Small intestine (tissue), 7 donors: ENCODE measurements at regions not wholly inside any gene's neighbourhood (a gene's known extent, or its start where the extent isn't known, plus 50 kb on each side); places are given as distances from the start of the nearest gene placed in this dataset.

ENCODE experiments used
- DNase-seq, 2 donors: peaks; one replicate each; pipeline versions ENCODE4 v3.0.0 to v3.0.0-alpha.2; 2013
- FAIRE-seq: peaks from 2 replicates; lab custom pipeline; 2012; peaks lifted over from hg19 to GRCh38; lab: Jason Lieb, UNC
- H3K27ac ChIP-seq, 3 donors: one replicate each; pipeline ENCODE4 v1.5.1; 2013; ENCODE audit warnings: low read length in 2 of 3, mild to moderate bottlenecking in 2 of 3, control low read depth in 1 of 3, inconsistent platforms in 1 of 3, low read depth in 1 of 3, moderate library complexity in 1 of 3
- H3K27me3 ChIP-seq, 3 donors: one replicate each; pipeline ENCODE4 v1.6.1; 2013; ENCODE audit warnings: low read length in 3 of 3, inconsistent platforms in 1 of 3; ENCODE audit not compliant: control insufficient read depth in 3 of 3, insufficient read depth in 3 of 3
- H3K36me3 ChIP-seq, 3 donors: one replicate each; pipeline ENCODE4 v1.6.1; 2013; ENCODE audit warnings: low read length in 3 of 3, inconsistent platforms in 1 of 3, low read depth in 1 of 3, mild to moderate bottlenecking in 1 of 3, moderate library complexity in 1 of 3; ENCODE audit not compliant: control insufficient read depth in 3 of 3, insufficient read depth in 2 of 3
- H3K4me1 ChIP-seq, 3 donors: one replicate each; pipeline ENCODE4 v1.6.1; 2013; ENCODE audit warnings: low read length in 2 of 3, inconsistent platforms in 1 of 3, low read depth in 1 of 3, mild to moderate bottlenecking in 1 of 3, moderate library complexity in 1 of 3; ENCODE audit not compliant: control insufficient read depth in 3 of 3, insufficient read depth in 2 of 3
- H3K4me3 ChIP-seq, 3 donors: one replicate each; pipeline ENCODE4 v1.5.1; 2013; ENCODE audit warnings: low read length in 3 of 3, control low read depth in 1 of 3, inconsistent platforms in 1 of 3, low read depth in 1 of 3, mild to moderate bottlenecking in 1 of 3, moderate library complexity in 1 of 3
- H3K9me3 ChIP-seq, 2 donors: one replicate each; pipeline ENCODE4 v1.6.1; 2013; ENCODE audit warnings: low read depth in 1 of 2, low read length in 1 of 2; ENCODE audit not compliant: control insufficient read depth in 2 of 2, insufficient read depth in 1 of 2
- WGBS, 3 donors: extraction: QIAGEN DNeasy Blood & Tissue Kit; methylation state at CpG; one replicate each; pipeline ENCODE4 v1.1.7; 2013; 5-methylcytosine and 5-hydroxymethylcytosine counted together
- donor health status: healthy with polysubstance abuse.
- donor health status: control.
- donor health status: control.
- donor health status: Bipolar disorder and iron deficiency.
- donor health status: healthy.

DNA sequence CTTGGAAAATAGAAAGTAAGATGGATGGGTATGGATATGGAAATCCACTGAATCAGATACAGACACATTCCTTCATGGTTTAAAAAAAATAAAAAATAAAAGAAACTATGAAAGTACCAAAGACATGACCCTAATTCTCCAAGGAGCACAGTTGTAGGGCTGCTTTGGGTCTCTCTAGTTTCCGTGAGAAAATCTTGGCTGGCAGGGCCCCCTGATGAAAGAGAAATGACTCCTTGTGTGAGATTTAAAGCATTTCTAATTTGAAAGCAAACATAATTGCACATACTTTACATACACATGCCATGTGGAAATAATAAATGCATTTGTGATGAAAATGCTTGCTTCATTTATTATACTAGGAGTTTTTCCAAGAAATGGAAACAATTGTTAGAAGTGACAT is 593.9 kb upstream of the BTBD3 start:
- Histone ChIP-seq H3K4me3 (no peak overlapping the region), H3K27me3 (no peaks in the 10 kb centered on the region), H3K36me3 (no peaks in the 10 kb centered on the region), H3K9me3 (peaks cover 0 to 2% of the 10 kb centered on the region in 2 donors), H3K4me1 (no peaks in the 10 kb centered on the region), H3K27ac (no peak overlapping the region)
- no peak for DNase-seq
- FAIRE-seq: no peak
- 66 to 88% (median 75%) methylated on average over 1 of the region's 1 CpG for WGBS, 3 donors

DNA sequence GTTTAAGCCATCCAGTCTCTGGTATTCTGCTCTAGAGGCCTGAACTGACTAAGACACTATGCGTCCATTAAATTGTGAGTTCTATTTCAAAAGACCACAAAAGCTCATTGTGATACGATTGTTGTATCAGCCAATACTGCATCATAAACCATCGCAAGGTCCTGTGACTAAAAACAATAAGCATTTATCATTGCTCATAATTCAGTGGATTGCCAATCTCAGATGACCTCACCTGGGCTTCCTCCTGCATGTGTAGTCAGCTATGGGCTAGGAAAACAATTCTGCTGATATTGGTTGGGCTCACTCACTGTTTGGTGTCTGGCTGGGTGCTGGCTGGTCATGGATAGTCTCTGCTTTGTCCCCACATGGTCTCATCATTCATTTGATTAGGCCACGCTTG is 592.7 kb upstream of the BTBD3 start:
- H3K27ac ChIP-seq: no peak overlapping the region
- H3K4me3 ChIP-seq: no peak overlapping the region
- FAIRE-seq (no peak), DNase-seq (no peak)
- H3K36me3 ChIP-seq: no peaks in the 10 kb centered on the region
- no peaks in the 10 kb centered on the region for H3K9me3 ChIP-seq
- H3K27me3 ChIP-seq: no peaks in the 10 kb centered on the region
- H3K4me1 ChIP-seq: no peaks in the 10 kb centered on the region
- 87 to 92% (median 92%) methylated on average over 4 of the region's 4 CpGs for WGBS, 3 donors

DNA sequence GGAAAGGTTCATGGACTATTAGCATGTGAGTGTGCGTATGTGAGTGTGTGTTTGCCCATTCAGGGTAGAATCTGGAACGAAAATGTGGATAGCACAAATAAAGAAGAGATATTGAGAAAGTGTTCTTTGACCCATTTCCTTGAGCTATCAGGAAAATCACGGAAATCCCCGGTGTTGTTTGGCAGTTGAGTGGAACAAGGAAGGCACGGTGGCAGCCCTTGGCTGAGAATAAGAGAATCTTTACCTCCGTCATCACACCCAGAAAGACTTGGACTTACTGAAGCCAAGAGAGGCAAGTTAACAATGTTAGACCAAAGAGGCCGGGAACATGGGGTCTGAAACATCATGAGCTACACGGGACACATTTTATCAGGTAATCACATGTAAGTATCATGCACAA is 588.9 kb upstream of the BTBD3 start:
- no peak for DNase-seq
- no peak overlapping the region for H3K4me3 ChIP-seq
- WGBS, 3 donors: 29 to 73% (median 44%) methylated on average over 8 of the region's 8 CpGs
- H3K9me3 ChIP-seq: no peaks in the 10 kb centered on the region
- no peaks in the 10 kb centered on the region for H3K36me3 ChIP-seq
- no peaks in the 10 kb centered on the region for H3K4me1 ChIP-seq
- no peak for FAIRE-seq
- no peaks in the 10 kb centered on the region for H3K27me3 ChIP-seq
- H3K27ac ChIP-seq: no peak overlapping the region

DNA sequence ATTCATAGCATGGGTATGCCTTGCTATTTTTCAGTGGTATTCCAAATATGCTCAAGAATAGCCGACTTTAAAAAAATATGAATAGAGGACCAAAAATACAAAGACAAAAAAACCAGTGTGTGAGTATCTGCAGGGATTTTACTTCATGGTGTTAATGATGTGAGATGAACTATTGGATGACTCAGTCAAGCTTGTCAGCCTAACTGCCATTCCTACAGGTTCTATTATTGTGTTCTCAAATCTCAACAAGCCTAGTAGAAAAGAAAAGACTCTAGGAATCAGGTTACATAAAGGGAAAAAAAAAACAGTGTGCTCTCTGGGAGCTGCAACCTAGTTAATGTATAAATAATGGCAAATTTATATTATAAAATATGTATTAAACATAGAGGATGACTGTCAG is 588.4 kb upstream of the BTBD3 start:
- no peak overlapping the region for H3K27ac ChIP-seq
- no peaks in the 10 kb centered on the region for H3K4me1 ChIP-seq
- H3K27me3 ChIP-seq: no peaks in the 10 kb centered on the region
- DNase-seq (no peak), FAIRE-seq (no peak)
- 79 to 97% (median 94%) methylated on average over 1 of the region's 1 CpG for WGBS, 3 donors
- H3K36me3 ChIP-seq: no peaks in the 10 kb centered on the region
- H3K9me3 ChIP-seq: no peaks in the 10 kb centered on the region
- H3K4me3 ChIP-seq: no peak overlapping the region

DNA sequence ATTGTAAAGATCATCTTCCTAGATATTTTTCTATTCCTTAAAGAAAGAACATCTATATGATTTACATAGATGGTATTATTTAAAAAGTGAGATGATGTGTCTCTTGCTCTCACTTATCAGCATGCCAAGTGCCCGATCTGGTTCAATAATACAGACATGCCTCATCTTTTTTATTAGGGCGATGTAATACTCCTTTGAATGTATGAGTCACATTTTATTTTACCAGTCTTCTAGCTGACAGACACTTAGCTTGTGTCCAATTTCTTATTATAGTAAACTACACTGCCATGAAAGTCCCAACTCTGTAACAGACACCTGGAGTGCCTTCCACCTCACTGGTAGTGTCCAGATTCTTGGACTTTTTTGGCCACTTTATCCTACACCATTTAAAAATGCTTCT is 586.6 kb upstream of the BTBD3 start:
- DNase-seq: no peak
- no peaks in the 10 kb centered on the region for H3K27me3 ChIP-seq
- H3K4me1 ChIP-seq: no peaks in the 10 kb centered on the region
- no peaks in the 10 kb centered on the region for H3K9me3 ChIP-seq
- no peaks in the 10 kb centered on the region for H3K36me3 ChIP-seq
- 56 to 72% (median 61%) methylated on average over 2 of the region's 2 CpGs for WGBS, 3 donors
- no peak overlapping the region for H3K4me3 ChIP-seq
- H3K27ac ChIP-seq: no peak overlapping the region
- FAIRE-seq: no peak

DNA sequence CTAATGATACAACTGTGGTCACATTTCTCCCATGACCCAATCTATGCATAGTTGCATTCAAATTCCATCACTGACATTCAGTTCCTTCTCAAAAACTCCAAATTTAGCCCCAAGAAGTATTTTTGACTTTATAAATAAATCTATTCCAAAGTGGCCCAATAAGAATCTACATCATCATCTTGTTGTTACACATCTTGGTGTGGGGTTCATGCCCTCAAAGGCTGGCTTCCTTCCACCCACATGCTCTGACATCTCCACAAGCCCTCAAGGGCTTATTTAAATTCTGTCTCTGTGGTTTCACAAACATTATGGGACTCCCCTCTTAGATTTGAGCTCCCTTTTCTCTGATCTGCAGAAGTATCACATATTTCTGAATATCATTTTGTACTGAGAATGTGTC is 585.3 kb upstream of the BTBD3 start:
- Histone ChIP-seq H3K9me3 (no peaks in the 10 kb centered on the region), H3K27me3 (no peaks in the 10 kb centered on the region), H3K4me3 (no peak overlapping the region), H3K4me1 (no peaks in the 10 kb centered on the region), H3K36me3 (no peaks in the 10 kb centered on the region), H3K27ac (no peak overlapping the region)
- no peak for DNase-seq
- no peak for FAIRE-seq

DNA sequence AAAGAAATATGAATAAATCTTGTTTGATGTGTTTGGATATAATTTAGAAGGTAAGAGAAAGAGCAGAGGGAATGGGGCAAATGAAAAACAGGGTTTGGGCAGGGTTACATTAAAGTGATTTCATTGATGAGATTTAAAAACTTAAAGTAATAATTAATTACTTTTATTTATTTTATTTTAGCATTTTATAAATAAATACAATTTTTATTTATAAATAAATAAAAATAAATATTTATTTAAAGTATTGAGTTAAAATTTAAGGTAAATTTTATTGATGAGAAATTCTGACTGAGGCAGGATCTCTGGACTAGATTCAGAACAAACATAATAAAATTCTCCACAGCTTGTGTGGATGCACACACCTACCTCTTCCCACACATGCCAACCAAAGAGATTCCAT is 584.1 kb upstream of the BTBD3 start:
- H3K9me3 ChIP-seq: no peaks in the 10 kb centered on the region
- DNase-seq (no peak), FAIRE-seq (peak; percentile 55)
- no peaks in the 10 kb centered on the region for H3K4me1 ChIP-seq
- no peaks in the 10 kb centered on the region for H3K36me3 ChIP-seq
- no peaks in the 10 kb centered on the region for H3K27me3 ChIP-seq
- no peak overlapping the region for H3K27ac ChIP-seq
- no peak overlapping the region for H3K4me3 ChIP-seq

DNA sequence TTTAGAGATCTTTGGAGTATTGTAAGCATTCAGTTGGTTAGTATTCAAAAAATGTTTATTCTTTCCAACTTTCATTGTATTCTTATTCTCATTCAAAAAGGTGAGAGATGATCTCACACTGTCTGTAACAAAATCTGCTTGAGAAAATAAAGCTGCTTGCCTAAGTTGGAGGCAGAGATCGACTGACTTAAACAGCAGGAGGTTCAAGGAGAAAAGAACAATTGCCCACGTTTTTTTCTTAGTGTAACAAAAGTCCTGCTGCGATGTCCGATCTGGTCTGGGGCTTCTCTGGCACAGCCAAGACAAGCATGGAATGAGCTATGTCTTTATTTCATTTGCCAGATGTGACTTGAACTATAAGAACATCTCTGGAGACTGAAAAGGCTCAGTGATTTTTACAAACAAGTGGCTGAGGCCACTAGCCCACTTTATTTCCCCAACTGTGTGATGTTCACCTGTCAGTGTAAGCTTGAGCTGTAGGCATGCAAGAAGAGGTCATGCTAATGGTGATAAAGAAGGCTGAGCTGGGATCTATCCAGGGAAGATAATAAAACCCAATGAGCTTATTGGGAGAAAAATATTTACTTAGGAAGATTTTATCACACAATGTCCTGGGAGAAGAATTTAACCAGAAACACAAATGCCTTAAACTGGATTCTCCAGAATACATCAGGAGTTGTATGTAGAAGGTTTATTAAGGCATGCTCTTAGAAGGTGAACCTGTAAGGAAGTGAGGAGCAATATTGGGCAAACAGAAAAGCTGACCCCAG is 580.1 kb upstream of the BTBD3 start:
- H3K27me3 ChIP-seq: no peaks in the 10 kb centered on the region
- FAIRE-seq: no peak
- no peak for DNase-seq
- WGBS, 3 donors: 35 to 60% (median 50%) methylated on average over 4 of the region's 4 CpGs
- peak overlapping the region in 1 of 3 donors; percentile 48 for H3K27ac ChIP-seq
- H3K36me3 ChIP-seq: no peaks in the 10 kb centered on the region
- no peaks in the 10 kb centered on the region for H3K4me1 ChIP-seq
- H3K9me3 ChIP-seq: no peaks in the 10 kb centered on the region
- no peak overlapping the region for H3K4me3 ChIP-seq
